ENCODE measurements at regions not wholly inside any gene's neighbourhood (a gene's known extent, or its start where the extent isn't known, plus 50 kb on each side); places are given as distances from the start of the nearest gene placed in this dataset.

DNA sequence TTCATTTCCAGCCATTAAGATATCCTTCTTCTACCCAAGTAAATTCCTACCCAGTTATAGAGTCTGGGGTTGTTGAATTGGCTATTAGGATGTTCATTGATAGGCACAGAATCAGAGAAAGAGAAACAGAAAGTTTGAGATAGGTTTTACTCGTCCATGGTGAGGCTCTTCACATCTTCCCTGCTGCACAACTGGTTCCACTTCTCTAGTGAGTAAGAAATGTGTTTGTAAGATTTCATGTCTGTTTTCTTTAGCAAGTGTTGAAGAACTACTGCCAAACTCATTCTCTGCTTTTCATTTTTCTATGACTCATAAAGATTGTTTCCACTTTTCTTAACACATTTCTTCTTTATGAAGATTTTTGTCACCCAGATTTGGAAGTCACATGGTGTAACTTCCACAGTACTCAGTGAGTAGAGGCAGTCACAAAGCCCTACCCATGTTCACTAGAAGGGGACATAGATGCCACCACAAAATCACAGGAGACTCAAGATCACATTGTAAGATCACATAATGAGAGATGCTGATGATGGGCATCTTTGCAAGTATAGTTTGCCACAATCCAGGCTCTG, 152.3 kb downstream of the SNX7 start:
- DNase-seq = no peak

DNA sequence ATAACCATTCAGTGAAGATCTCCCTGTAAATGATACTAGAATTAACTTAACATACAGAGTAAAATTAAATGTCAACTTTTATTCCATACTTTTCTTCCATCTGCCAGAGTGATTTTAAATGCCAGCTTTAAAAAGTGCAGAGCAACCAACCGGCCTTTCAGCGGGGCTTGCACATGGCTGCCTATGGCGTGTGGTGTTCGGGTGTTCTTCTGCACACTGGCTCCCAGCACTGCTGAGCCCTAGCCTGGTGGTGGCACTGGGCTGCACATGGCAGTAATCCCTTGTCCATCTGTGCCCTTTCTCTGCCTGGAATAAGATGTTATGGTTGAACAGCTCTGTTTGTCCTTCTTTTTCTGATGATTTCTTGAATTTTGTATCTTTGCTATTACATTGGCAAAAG, 156.3 kb downstream of the SNX7 start:
- peak; percentile 66 for DNase-seq

- DNase-seq = no peak
These were observed 159.9 kb downstream of the SNX7 start for GRCh38 chr1:98821379-98821778.

DNA sequence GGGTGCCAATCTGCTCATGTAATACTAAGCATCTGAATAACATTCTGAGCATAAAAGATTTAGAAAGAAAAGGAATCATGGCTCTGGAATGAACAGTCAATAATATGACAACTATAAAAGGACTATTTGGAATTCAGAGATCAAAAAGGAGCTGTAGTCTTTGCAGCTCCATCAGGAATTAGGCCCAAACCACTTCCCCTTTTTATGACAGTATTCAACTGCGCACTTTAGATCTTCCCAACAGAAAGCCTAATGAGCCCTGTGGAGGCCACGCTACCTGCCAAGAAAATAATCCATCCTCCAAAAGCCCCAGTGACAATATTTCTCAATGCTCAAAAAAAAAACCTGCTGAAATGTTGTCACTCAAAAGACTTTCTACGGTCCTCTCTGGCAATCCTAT, 163.2 kb downstream of the SNX7 start:
- DNase-seq = no peak

GRCh38 chr1:98827041-98827440, 165.5 kb downstream of the SNX7 start:
- no peak for DNase-seq

GRCh38 chr1:98839840-98840239, 164.8 kb downstream of the PLPPR5 start:
- DNase-seq = no peak

Data from NCI-H524 treated with DMSO at 0.1 percent for 48 hours (cell line).